ENCODE measurements at regions not wholly inside any gene's neighbourhood (a gene's known extent, or its start where the extent isn't known, plus 50 kb on each side); places are given as distances from the start of the nearest gene placed in this dataset.

DNA sequence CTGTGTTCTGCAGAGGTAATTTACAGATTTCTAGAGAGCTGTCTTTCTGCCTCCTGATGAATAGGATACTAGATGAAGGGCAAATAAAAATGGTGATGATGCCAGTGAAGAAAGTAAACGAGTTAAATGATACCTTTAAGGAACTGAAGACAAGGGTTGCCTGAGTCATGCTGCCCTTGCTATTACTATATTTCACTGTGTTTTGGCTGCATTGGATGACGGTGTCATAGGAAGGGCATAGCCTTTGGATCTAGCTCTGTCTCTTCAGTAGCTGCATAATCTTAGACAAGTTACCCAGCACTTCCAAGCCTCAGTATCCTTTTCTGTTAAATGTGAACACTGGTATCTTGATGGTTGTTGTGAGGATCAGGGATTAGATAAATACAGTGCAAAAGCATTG lies 131.5 kb upstream of the FGGY start:
- no peak for DNase-seq
- no peaks in the 10 kb centered on the region for H3K27me3 Mint-ChIP-seq (ENCODE audit: insufficient read depth)
- no peak overlapping the region for H3K27ac Mint-ChIP-seq
- TF ChIP-seq, protein P1, sequence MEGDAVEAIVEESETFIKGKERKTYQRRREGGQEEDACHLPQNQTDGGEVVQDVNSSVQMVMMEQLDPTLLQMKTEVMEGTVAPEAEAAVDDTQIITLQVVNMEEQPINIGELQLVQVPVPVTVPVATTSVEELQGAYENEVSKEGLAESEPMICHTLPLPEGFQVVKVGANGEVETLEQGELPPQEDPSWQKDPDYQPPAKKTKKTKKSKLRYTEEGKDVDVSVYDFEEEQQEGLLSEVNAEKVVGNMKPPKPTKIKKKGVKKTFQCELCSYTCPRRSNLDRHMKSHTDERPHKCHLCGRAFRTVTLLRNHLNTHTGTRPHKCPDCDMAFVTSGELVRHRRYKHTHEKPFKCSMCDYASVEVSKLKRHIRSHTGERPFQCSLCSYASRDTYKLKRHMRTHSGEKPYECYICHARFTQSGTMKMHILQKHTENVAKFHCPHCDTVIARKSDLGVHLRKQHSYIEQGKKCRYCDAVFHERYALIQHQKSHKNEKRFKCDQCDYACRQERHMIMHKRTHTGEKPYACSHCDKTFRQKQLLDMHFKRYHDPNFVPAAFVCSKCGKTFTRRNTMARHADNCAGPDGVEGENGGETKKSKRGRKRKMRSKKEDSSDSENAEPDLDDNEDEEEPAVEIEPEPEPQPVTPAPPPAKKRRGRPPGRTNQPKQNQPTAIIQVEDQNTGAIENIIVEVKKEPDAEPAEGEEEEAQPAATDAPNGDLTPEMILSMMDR (IDR thresholded peaks at IDR 0.05) = no peak
- H3K36me3 Mint-ChIP-seq (ENCODE audit: low read depth) = no peaks in the 10 kb centered on the region
- peaks cover 41% of the 10 kb centered on the region for H3K4me1 Mint-ChIP-seq (ENCODE audit: low read depth)
- no peak overlapping the region for H3K4me3 Mint-ChIP-seq
- H3K9me3 Mint-ChIP-seq = no peaks in the 10 kb centered on the region

DNA sequence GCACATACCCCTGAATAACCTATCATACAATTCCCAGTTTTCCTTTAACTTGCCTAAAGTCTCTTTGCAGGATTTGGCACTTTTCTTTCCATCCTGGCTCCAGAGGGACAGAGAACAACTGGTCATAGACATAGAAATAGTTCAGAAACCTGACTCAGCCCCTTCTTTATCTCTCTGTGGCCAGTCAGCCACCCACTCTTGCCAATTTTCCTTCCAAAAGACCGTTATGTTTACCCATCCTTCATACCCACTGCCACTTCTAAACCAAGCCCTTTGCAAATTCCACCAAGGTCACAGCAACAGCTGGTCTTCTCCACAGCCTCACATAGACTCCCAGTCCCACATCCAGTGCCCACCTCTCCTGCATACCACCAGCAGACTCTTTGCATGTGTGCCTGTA lies 127.2 kb upstream of the FGGY start:
- no peak overlapping the region for H3K4me3 Mint-ChIP-seq
- peaks cover 51% of the 10 kb centered on the region for H3K4me1 Mint-ChIP-seq (ENCODE audit: low read depth)
- H3K27me3 Mint-ChIP-seq (ENCODE audit: insufficient read depth) = no peaks in the 10 kb centered on the region
- no peak overlapping the region for H3K27ac Mint-ChIP-seq
- TF ChIP-seq, protein P1 (IDR thresholded peaks at IDR 0.05) = no peak
- H3K9me3 Mint-ChIP-seq = no peaks in the 10 kb centered on the region
- DNase-seq = no peak
- no peaks in the 10 kb centered on the region for H3K36me3 Mint-ChIP-seq (ENCODE audit: low read depth)

DNA sequence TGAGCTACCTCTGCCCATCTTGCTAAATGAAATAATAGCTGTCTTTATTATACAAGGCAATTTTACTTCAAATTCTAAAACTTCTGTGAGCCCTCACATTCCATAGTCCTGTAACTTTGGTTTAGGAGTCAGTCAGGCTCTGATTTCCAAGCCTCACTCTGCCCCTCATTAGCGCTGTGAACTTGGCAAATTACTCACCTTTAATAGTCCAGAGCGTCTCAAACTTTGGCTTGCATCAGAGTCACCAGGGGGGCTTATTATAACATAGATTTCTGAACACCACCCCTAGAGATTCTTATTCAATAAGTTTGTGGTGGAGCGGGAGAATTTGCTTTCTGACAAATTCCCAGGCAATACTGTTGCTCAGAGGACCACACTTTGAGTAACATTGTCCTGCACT lies 126.2 kb upstream of the FGGY start:
- no peaks in the 10 kb centered on the region for H3K36me3 Mint-ChIP-seq (ENCODE audit: low read depth)
- H3K27ac Mint-ChIP-seq = no peak overlapping the region
- no peaks in the 10 kb centered on the region for H3K27me3 Mint-ChIP-seq (ENCODE audit: insufficient read depth)
- DNase-seq = no peak
- TF ChIP-seq, protein P1 (IDR thresholded peaks at IDR 0.05) = no peak
- peaks cover 46% of the 10 kb centered on the region for H3K4me1 Mint-ChIP-seq (ENCODE audit: low read depth)
- no peak overlapping the region for H3K4me3 Mint-ChIP-seq
- no peaks in the 10 kb centered on the region for H3K9me3 Mint-ChIP-seq

DNA sequence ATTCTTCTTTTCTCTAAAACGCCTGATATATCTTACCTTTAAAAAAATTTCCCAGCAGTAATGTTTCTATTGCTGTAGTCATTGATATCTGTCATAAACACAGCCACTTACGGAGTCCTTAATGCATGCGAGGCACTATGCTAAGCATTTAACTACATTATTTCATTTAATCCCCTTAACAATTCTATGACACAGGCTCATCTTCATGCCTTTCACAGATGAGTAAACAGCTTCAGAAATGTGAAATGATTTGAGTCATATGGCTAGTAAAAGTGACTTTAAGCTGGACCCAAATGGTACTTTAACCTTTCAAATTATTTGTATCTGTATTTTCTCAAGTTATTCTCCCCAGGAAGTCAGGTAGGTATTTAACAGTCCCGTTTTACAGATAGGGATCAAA lies 125.1 kb upstream of the FGGY start:
- Mint-ChIP-seq H3K9me3 (no peaks in the 10 kb centered on the region), H3K4me3 (no peak overlapping the region), H3K27me3 (ENCODE audit: insufficient read depth) (no peaks in the 10 kb centered on the region), H3K36me3 (ENCODE audit: low read depth) (peaks cover 6% of the 10 kb centered on the region; the same call in 1 of the 2 replicates), H3K4me1 (ENCODE audit: low read depth) (peaks cover 46% of the 10 kb centered on the region), H3K27ac (no peak overlapping the region)
- TF ChIP-seq, protein P1 (IDR thresholded peaks at IDR 0.05) = no peak
- no peak for DNase-seq

- Mint-ChIP-seq H3K4me3 (no peak overlapping the region), H3K27ac (no peak overlapping the region), H3K27me3 (ENCODE audit: insufficient read depth) (no peaks in the 10 kb centered on the region), H3K4me1 (ENCODE audit: low read depth) (peaks cover 52% of the 10 kb centered on the region), H3K36me3 (ENCODE audit: low read depth) (peaks cover 15% of the 10 kb centered on the region), H3K9me3 (no peaks in the 10 kb centered on the region)
- no peak for DNase-seq
- TF ChIP-seq, protein P1 (IDR thresholded peaks at IDR 0.05) = no peak
Measured at GRCh38 chr1:59172693-59173092, 124.2 kb upstream of the FGGY start.

- peak overlapping the region; percentile 77 for H3K27ac Mint-ChIP-seq
- TF ChIP-seq, protein P1 (IDR thresholded peaks at IDR 0.05) = no peak
- peaks cover 53% of the 10 kb centered on the region for H3K4me1 Mint-ChIP-seq (ENCODE audit: low read depth)
- peak; percentile 71 for DNase-seq
- H3K4me3 Mint-ChIP-seq = peak overlapping the region; percentile 25; the same call in 1 of the 2 replicates
- H3K36me3 Mint-ChIP-seq (ENCODE audit: low read depth) = peaks cover 15% of the 10 kb centered on the region
- H3K9me3 Mint-ChIP-seq = no peaks in the 10 kb centered on the region
- H3K27me3 Mint-ChIP-seq (ENCODE audit: insufficient read depth) = no peaks in the 10 kb centered on the region
Measured at GRCh38 chr1:59173721-59174120, 123.2 kb upstream of the FGGY start.

Measured in HFFc6 (cell line).